Spleen (tissue), 7 donors: ENCODE measurements at regions not wholly inside any gene's neighbourhood (a gene's known extent, or its start where the extent isn't known, plus 50 kb on each side); places are given as distances from the start of the nearest gene placed in this dataset.

Experiments used
- CTCF ChIP-seq, 11 experiments: fragments of 200-600 bp in 7 of 11; fragments of 450-650 bp in 4 of 11; sonication (generic) in 4 of 11; IDR thresholded peaks in 8 of 11; conservative IDR thresholded peaks in 3 of 11; 1 replicate in 7 of 11; 2 replicates in 4 of 11; pipeline versions ENCODE4 v1.4.0 to v1.8.0; 2016 to 2021; ENCODE audit warnings: antibody characterized with exemption in 11 of 11, inconsistent platforms in 4 of 11, mild to moderate bottlenecking in 1 of 11
- POLR2AphosphoS5 ChIP-seq, 3 donors: sonication (generic); formaldehyde crosslinking; IDR thresholded peaks; one replicate each; pipeline ENCODE4 v1.5.1; 2017; ENCODE audit warnings: antibody characterized with exemption in 3 of 3
- donor health status: DM: no; HTN: no; CAD: no; lungs with moderate emphysema.
- donor health status: DM: no; HTN: no; CAD: no.
- donor health status: DM: no; HTN: no; CAD: no.

GRCh38 chr1:14141656-14142055 is 441.7 kb downstream of the PRDM2 start:
- TF ChIP-seq POLR2AphosphoS5 (IDR thresholded peaks at IDR 0.05) (no peak), CTCF (IDR thresholded peaks at IDR 0.05 in 8 of 11, conservative IDR thresholded peaks at IDR 0.05 in 3 of 11) (no peak)
